IMR-90 (cell line): ENCODE measurements at regions not wholly inside any gene's neighbourhood (a gene's known extent, or its start where the extent isn't known, plus 50 kb on each side); places are given as distances from the start of the nearest gene placed in this dataset.

ENCODE experiments used
- ATAC-seq: fragments of 200-7000 bp; cut with Tn5 transposase; 2 replicates; pipeline ENCODE4 v1.9.1; 2020; ENCODE audit warnings: low read depth, mild to moderate bottlenecking, moderate library complexity
- BruUV-seq: library from RNA; stranded (reverse); fragments of 400-500 nt; replicated peaks from 2 replicates; lab custom pipeline; 2021; lab: Mats Ljungman, UMichigan
- CTCF ChIA-PET: fragments of 300-600 bp; formaldehyde crosslinking; extraction: SDS; loops from one replicate; lab custom pipeline; 2021; ENCODE audit warnings: antibody characterized with exemption; lab: Yijun Ruan, JAX
- POLR2A ChIA-PET: fragments of 300-600 bp; sonication (Branson Sonifier 250); formaldehyde crosslinking; loops from one replicate; lab custom pipeline; 2022; ENCODE audit warnings: antibody characterized with exemption; ENCODE audit not compliant: unreplicated experiment; lab: Charles Lee
- DNase-seq: peaks from one replicate; pipeline ENCODE4 v3.0.0; 2013
- H2AFZ ChIP-seq: replicated peaks from 2 replicates; pipeline ENCODE3; 2013; ENCODE audit warnings: low read length, mild to moderate bottlenecking; ENCODE audit not compliant: poor library complexity
- H2AK5ac ChIP-seq: 2 replicates; pipeline ENCODE4 v1.6.1; 2013; ENCODE audit warnings: low read depth, low read length, inconsistent platforms
- H2AK9ac ChIP-seq: replicated peaks from 2 replicates; pipeline ENCODE3; 2013; ENCODE audit warnings: mild to moderate bottlenecking, low read depth, low read length, moderate library complexity; ENCODE audit not compliant: poor library complexity
- H2BK120ac ChIP-seq: 2 replicates; pipeline ENCODE4 v1.6.1; 2013; ENCODE audit warnings: low read depth, low read length, inconsistent platforms
- H2BK15ac ChIP-seq: 3 replicates; pipeline ENCODE4 v1.6.1; 2013; ENCODE audit warnings: low read depth, low read length, inconsistent platforms
- H2BK20ac ChIP-seq: 2 replicates; pipeline ENCODE4 v1.6.1; 2013; ENCODE audit warnings: low read depth, mild to moderate bottlenecking, inconsistent platforms, low read length, moderate library complexity
- H2BK5ac ChIP-seq: 2 replicates; pipeline ENCODE4 v1.6.1; 2013; ENCODE audit warnings: mild to moderate bottlenecking, low read depth, low read length, inconsistent platforms; ENCODE audit not compliant: poor library complexity, severe bottlenecking
- H3K14ac ChIP-seq: replicated peaks from 2 replicates; pipeline ENCODE4 v1.6.1; 2013; ENCODE audit warnings: low read depth, low read length, inconsistent platforms
- H3K18ac ChIP-seq: 2 replicates; pipeline ENCODE4 v1.6.1; 2013; ENCODE audit warnings: low read depth, low read length, control low read depth
- H3K23ac ChIP-seq: 2 replicates; pipeline ENCODE4 v1.6.1; 2013; ENCODE audit warnings: low read depth, low read length, inconsistent platforms
- H3K27ac ChIP-seq: 2 replicates; pipeline ENCODE4 v1.5.1; 2013; ENCODE audit warnings: mild to moderate bottlenecking, control low read depth, low read length; ENCODE audit not compliant: insufficient read depth
- H3K27me3 ChIP-seq: 2 replicates; pipeline ENCODE4 v1.6.1; 2013; ENCODE audit warnings: low read length; ENCODE audit not compliant: control insufficient read depth, insufficient read depth
- H3K36me3 ChIP-seq: 2 replicates; pipeline ENCODE4 v1.6.1; 2013; ENCODE audit warnings: low read length, mixed read lengths; ENCODE audit not compliant: control insufficient read depth, insufficient read depth
- H3K4ac ChIP-seq: 2 replicates; pipeline ENCODE4 v1.6.1; 2013; ENCODE audit warnings: low read depth, low read length, inconsistent platforms
- H3K4me1 ChIP-seq: 2 replicates; pipeline ENCODE4 v1.6.1; 2013; ENCODE audit warnings: low read length, mixed read lengths; ENCODE audit not compliant: control insufficient read depth, insufficient read depth
- H3K4me2 ChIP-seq: 2 replicates; pipeline ENCODE4 v1.6.1; 2013; ENCODE audit warnings: low read depth, mild to moderate bottlenecking, control low read depth, low read length, moderate library complexity
- H3K4me3 ChIP-seq: 2 replicates; pipeline ENCODE4 v1.5.1; 2013; ENCODE audit warnings: low read depth, mild to moderate bottlenecking, control low read depth, low read length, moderate library complexity; ENCODE audit not compliant: insufficient read depth
- H3K56ac ChIP-seq: 2 replicates; pipeline ENCODE4 v1.6.1; 2013; ENCODE audit warnings: low read length, inconsistent platforms; ENCODE audit not compliant: insufficient read depth; ENCODE audit errors: extremely low read depth
- H3K79me1 ChIP-seq, 2 experiments: 2 replicates each; pipeline ENCODE4 v1.6.1; 2013; ENCODE audit warnings: low read length in 2 of 2, inconsistent platforms in 1 of 2, low read depth in 1 of 2
- H3K9ac ChIP-seq: 2 replicates; pipeline ENCODE4 v1.6.1; 2013; ENCODE audit warnings: low read depth, low read length, control low read depth
- H3K9me1 ChIP-seq: 2 replicates; pipeline ENCODE4 v1.6.1; 2013; ENCODE audit warnings: low read length, inconsistent platforms; ENCODE audit not compliant: insufficient read depth
- H3K9me3 ChIP-seq: 2 replicates; pipeline ENCODE4 v1.6.1; 2013; ENCODE audit warnings: low read length; ENCODE audit not compliant: control insufficient read depth, insufficient read depth
- H4K20me1 ChIP-seq: 2 replicates; pipeline ENCODE4 v1.6.1; 2013; ENCODE audit warnings: low read length, inconsistent platforms; ENCODE audit not compliant: insufficient read depth
- H4K5ac ChIP-seq: 2 replicates; pipeline ENCODE4 v1.6.1; 2013; ENCODE audit warnings: mild to moderate bottlenecking, low read depth, low read length, control low read depth
- H4K8ac ChIP-seq, 2 experiments: 2 replicates each; pipeline ENCODE4 v1.6.1; 2013; ENCODE audit warnings: low read depth in 2 of 2, low read length in 2 of 2, control low read depth in 1 of 2, inconsistent platforms in 1 of 2
- H4K91ac ChIP-seq: 2 replicates; pipeline ENCODE4 v1.6.1; 2013; ENCODE audit warnings: low read depth, low read length, inconsistent platforms; ENCODE audit not compliant: insufficient read depth
- MAZ ChIP-seq: IDR thresholded peaks from 2 replicates; pipeline ENCODE4 v1.6.1; 2012; ENCODE audit warnings: low read depth, mild to moderate bottlenecking, low read length, improper control_type of control experiment, moderate library complexity, borderline replicate concordance
- RAD21 ChIP-seq: IDR thresholded peaks from 2 replicates; pipeline ENCODE4 v1.6.1; 2012; ENCODE audit warnings: low read length, improper control_type of control experiment
- WGBS, 2 experiments: methylation state at CpG; one replicate each; pipeline versions ENCODE4 v1.1.5 to v1.1.7; 2013; ENCODE audit warnings: missing lambda C conversion rate in 2 of 2; ENCODE audit not compliant: insufficient read length in 1 of 2; ENCODE audit errors: extremely low coverage in 2 of 2; 5-methylcytosine and 5-hydroxymethylcytosine counted together
- dilution Hi-C: fragments of 300-500 bp; cut with HindIII; formaldehyde crosslinking; loops from one replicate; pipeline ENCODE4 v1.14.3; 2018; ENCODE audit warnings: low sequenced_read_pairs; ENCODE audit not compliant: unreplicated experiment
- in situ Hi-C: fragments of 300-500 bp; cut with MboI; formaldehyde crosslinking; loops from 3 replicates; pipeline ENCODE4 v1.14.3; 2019; ENCODE audit warnings: low sequenced_read_pairs, inconsistent platforms, mixed read lengths
- intact Hi-C: fragments of 100-400 bp; cut with micrococcal nuclease; formaldehyde crosslinking; loops from 2 replicates; pipeline ENCODE4 v1.10.0; 2022

DNA sequence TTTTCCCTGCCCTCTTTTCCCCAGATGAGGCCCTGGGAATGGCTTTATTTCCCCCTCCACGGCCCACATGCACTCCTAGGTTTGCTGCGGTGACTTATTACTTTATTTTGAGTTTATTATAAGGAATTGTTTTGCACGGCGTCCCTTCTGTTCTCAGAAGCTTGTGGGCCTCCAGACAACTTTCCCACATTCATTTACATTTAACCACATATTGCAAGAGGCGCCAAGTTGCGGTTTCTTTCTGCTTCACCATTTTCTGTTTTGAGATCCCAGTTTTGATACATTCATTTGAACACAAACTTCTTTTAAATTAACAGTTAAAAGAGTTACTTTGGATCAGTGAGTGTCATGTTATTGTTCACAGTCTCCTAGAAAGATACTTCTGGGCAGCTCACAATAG is 532.5 kb upstream of the MGMT start:
- Histone ChIP-seq H3K9ac (no peak overlapping the region), H3K27ac (no peak overlapping the region), H2BK20ac (no peak overlapping the region), H2AK5ac (no peak overlapping the region), H3K14ac (no peak overlapping the region), H3K27me3 (no peaks in the 10 kb centered on the region), H4K5ac (no peak overlapping the region), H3K4me3 (no peak overlapping the region), H2BK15ac (no peak overlapping the region), H3K56ac (no peak overlapping the region), H3K9me1 (no peaks in the 10 kb centered on the region), H3K4me2 (no peak overlapping the region), H3K4ac (no peak overlapping the region), H2AK9ac (no peak overlapping the region), H3K9me3 (peaks cover 26% of the 10 kb centered on the region), H4K20me1 (no peaks in the 10 kb centered on the region), H3K4me1 (no peaks in the 10 kb centered on the region), H3K18ac (no peak overlapping the region), H2BK5ac (no peak overlapping the region), H2AFZ (no peak overlapping the region), H4K8ac (no peak overlapping the region), H3K23ac (no peak overlapping the region), H3K79me1 (no peaks in the 10 kb centered on the region), H2BK120ac (no peak overlapping the region), H4K91ac (no peak overlapping the region), H3K36me3 (no peaks in the 10 kb centered on the region)
- intact Hi-C loops = no loop called here
- ATAC-seq (no peak), DNase-seq (no peak)
- no CpG with 5 or more reads among the region's 6 CpGs for WGBS, 2 experiments
- in situ Hi-C loops = no loop called here
- ChIA-PET POLR2A (no interaction called here), CTCF (no interaction called here)
- dilution Hi-C loops = no loop called here
- BruUV-seq = no TSS peak
- TF ChIP-seq RAD21 (no peak), MAZ (no peak)
